ENCODE measurements at regions not wholly inside any gene's neighbourhood (a gene's known extent, or its start where the extent isn't known, plus 50 kb on each side); places are given as distances from the start of the nearest gene placed in this dataset.

DNA sequence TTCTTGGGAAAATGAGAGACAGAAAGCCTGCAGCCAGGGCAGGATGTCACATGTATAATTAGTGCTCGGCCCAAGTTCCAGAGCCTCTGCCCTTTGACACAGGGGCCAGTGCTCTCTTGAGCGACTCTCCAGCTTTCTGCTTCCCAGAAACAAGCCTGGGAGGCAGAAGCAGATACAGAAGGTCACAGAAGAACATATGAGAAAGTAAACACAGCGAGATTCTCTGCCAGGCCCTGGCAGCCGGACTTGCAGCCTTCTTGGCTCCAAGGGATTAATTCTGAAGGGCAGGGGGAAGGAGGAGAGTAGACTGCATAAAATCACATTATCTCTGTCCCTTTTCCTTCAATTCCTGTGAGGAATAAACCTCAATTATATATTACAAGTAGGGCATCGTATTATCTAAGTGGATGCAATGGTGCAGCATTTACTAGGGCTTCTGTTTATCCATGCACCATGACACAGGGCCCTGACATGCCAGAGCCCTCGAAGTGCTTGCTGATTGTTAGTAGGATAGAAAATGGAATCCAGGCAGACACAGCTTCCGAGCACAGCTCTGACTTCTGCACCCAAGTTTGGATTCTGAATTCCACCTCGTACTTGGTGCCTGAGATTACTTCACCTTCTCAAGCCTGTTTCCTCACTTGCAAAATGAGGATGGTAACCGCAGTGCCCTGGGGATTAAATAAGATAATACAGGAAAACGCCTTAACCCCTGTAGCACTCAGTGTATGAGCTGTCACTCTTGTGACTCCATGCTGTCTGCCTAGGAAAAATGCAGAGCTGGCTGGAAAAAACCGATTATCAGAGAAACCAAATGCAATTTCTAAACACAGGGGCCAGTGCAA lies 536.5 kb downstream of the TNS3 start:
- H3K27me3 Mint-ChIP-seq, result peaks cover under 1% of the 10 kb centered on the region
- H3K4me3 Mint-ChIP-seq, result no peak overlapping the region

DNA sequence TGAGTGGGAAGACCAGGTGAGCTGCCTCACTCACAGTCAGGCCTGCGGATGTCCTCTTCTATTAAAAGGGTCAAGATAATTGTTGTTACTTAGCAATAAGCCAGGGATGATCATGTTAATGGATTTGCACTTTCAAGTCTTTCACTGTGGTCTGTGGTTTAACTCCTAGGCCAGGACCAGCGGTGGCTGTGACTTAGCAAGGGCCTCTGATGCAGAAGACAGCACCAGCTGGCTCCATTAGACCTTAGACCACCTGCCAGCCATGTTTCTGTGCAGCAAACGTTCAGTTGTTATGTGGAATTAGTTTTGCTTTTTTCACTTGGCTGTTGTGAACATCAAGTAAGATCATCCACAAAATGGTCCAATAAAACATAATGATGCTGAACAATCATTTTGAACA lies 537.3 kb downstream of the TNS3 start:
- Mint-ChIP-seq H3K9me3 (no peaks in the 10 kb centered on the region), H3K27ac (no peak overlapping the region), H3K4me3 (no peak overlapping the region), H3K36me3 (ENCODE audit: low read depth) (no peaks in the 10 kb centered on the region), H3K4me1 (ENCODE audit: low read depth) (no peaks in the 10 kb centered on the region), H3K27me3 (no peaks in the 10 kb centered on the region)
- intact Hi-C loops (cut with micrococcal nuclease), result no loop called here

More for the DNA sequence above, 536.5 kb downstream of the TNS3 start:
- intact Hi-C loops (cut with micrococcal nuclease), result no loop called here
- no peaks in the 10 kb centered on the region for H3K36me3 Mint-ChIP-seq (ENCODE audit: low read depth)
- H3K27ac Mint-ChIP-seq, result no peak overlapping the region
- no peaks in the 10 kb centered on the region for H3K4me1 Mint-ChIP-seq (ENCODE audit: low read depth)
- H3K9me3 Mint-ChIP-seq, result no peaks in the 10 kb centered on the region

DNA sequence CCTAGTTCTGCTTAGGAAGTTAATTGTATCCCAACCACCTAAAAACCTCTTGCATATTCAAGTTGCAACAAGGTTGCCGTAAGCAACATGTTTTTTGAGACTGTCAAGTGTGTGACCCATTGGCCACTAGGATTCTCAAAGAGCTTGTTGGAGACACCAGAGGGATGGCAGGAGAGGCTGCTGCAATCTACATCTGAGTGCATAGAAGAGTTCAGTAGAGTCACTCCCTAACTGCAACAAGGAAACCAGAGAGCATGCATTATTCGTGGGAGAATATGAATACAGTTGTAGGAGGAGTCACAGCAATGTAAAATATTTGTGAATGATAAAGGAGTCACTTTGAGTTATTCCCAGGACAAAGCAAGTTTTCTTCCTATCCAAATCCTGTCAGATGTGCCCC lies 538.6 kb downstream of the TNS3 start:
- intact Hi-C loops (cut with micrococcal nuclease), result no loop called here
- Mint-ChIP-seq H3K4me1 (ENCODE audit: low read depth) (no peaks in the 10 kb centered on the region), H3K4me3 (no peak overlapping the region), H3K9me3 (no peaks in the 10 kb centered on the region), H3K27ac (no peak overlapping the region), H3K36me3 (ENCODE audit: low read depth) (no peaks in the 10 kb centered on the region), H3K27me3 (no peaks in the 10 kb centered on the region)

DNA sequence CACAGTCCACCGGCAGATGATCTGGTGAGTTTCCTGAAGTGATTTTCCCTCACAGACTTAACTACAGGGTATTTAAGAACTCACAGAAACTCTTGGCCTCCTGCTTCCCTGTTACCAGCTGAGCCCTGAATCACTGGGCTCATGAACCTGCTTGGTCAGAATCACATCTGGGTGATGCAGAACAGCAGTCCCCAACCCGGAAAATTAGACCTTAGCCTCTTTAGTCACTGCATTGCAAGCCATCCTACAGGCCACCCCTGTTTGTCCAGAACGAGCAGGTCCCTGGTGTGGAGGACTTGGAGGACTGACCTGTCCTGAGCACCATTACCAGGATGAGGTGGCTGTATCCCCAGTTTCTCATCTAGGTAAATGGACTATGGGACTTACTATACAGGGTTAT lies 539.2 kb downstream of the TNS3 start:
- Mint-ChIP-seq H3K27ac (no peak overlapping the region), H3K36me3 (ENCODE audit: low read depth) (no peaks in the 10 kb centered on the region), H3K9me3 (no peaks in the 10 kb centered on the region), H3K4me3 (no peak overlapping the region), H3K4me1 (ENCODE audit: low read depth) (no peaks in the 10 kb centered on the region), H3K27me3 (no peaks in the 10 kb centered on the region)
- intact Hi-C loops (cut with micrococcal nuclease), result no loop called here

DNA sequence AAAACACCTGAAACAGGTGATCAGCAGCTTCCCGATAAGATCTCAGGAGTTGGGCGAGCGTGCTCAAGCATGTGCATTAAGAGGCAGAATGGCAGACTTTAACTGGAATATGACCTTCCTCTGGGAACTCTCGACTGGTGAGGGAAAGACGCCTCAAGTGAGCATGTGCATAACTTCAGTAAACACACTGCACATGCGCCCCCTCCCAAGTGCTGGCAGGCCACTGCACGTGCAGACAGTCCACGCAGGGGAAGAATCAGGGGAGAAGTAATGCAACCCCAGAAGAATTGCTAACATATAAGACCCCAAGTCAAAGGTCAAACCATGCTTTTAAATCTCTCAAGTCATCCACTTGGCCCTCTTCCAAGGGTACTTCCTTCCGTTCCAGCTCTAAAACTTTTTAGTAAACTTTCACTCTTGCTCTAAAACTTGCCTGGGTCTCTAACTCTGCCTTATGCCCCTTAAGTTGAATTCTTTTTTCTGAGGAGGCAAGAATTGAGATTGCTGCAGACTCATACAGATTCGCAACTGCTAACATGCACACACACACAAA lies 541.0 kb downstream of the TNS3 start:
- H3K27me3 Mint-ChIP-seq, result no peaks in the 10 kb centered on the region
- H3K9me3 Mint-ChIP-seq, result no peaks in the 10 kb centered on the region
- no peaks in the 10 kb centered on the region for H3K36me3 Mint-ChIP-seq (ENCODE audit: low read depth)
- no peaks in the 10 kb centered on the region for H3K4me1 Mint-ChIP-seq (ENCODE audit: low read depth)
- no peak overlapping the region for H3K4me3 Mint-ChIP-seq
- no peak overlapping the region for H3K27ac Mint-ChIP-seq
- intact Hi-C loops (cut with micrococcal nuclease), result no loop called here

DNA sequence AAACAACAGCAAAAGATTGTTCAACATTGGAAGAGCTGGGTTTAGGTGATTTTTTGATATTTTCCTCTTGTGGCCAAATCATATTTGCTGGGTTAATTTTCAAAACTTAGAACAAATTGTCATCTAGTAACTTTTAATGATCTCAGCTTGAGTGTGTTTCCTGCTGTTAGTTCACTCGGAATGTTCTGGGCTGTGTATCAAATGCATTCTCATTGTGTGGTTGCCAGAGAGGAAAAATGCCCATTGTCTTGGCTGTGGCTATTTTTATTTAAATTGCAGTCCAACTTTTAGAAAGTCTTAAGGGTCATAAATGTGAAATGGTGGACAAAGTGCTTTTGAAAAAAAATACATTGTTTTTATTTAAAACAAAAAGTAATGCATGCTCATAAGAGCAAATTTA lies 542.0 kb downstream of the TNS3 start:
- no peak overlapping the region for H3K27ac Mint-ChIP-seq
- H3K36me3 Mint-ChIP-seq (ENCODE audit: low read depth), result no peaks in the 10 kb centered on the region
- intact Hi-C loops (cut with micrococcal nuclease), result no loop called here
- no peak overlapping the region for H3K4me3 Mint-ChIP-seq
- no peaks in the 10 kb centered on the region for H3K9me3 Mint-ChIP-seq
- no peaks in the 10 kb centered on the region for H3K4me1 Mint-ChIP-seq (ENCODE audit: low read depth)
- H3K27me3 Mint-ChIP-seq, result no peaks in the 10 kb centered on the region

DNA sequence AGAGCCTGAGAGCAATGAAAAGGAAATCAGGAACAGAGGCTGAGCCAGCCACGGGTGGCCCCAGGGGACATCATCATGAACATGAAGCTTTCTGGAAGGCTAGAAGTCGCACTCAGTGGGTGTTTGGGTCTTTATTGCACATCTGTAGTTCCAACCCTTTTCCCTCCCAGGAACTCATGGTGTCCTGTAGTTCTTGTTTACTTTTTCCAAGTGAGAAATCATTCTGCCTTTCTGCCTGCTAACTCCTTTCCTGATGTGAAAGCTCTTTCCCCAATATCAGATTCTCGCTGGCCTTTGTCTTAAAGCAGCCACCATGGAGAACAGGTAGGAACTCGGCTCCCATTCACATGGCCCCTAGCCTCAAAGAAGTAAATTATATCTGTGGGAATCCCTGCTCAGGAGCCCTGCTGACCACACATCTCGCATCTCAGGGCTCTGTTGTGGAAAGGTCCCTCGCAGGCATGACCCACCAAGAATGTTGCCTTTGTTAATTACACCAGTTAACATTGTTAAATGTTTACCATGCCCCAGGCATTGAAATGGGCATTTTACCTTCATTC lies 542.7 kb downstream of the TNS3 start:
- Mint-ChIP-seq H3K4me3 (no peak overlapping the region), H3K27ac (no peak overlapping the region), H3K36me3 (ENCODE audit: low read depth) (no peaks in the 10 kb centered on the region), H3K4me1 (ENCODE audit: low read depth) (no peaks in the 10 kb centered on the region), H3K9me3 (no peaks in the 10 kb centered on the region), H3K27me3 (no peaks in the 10 kb centered on the region)
- intact Hi-C loops (cut with micrococcal nuclease), result no loop called here

DNA sequence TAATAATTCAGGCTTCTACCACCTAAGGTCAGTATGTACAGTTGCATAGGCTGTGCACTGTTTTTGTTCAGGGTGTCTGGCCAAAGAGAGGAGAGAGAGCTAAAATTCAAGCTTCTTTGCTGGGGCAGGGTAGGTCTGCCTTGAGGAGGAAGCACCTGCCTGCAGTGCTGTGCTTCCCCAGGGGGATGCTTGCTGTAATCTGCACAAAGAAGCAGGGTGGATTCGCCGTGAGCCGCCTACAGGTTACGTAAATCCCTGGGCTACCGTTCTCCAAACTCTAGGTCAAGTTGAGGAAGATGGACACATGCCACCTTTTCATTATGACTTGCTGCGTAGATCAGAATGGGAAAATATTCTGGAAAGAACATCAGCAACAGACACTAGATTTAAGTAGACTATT lies 543.3 kb downstream of the TNS3 start:
- Mint-ChIP-seq H3K27ac (no peak overlapping the region), H3K9me3 (no peaks in the 10 kb centered on the region), H3K4me1 (ENCODE audit: low read depth) (no peaks in the 10 kb centered on the region), H3K36me3 (ENCODE audit: low read depth) (no peaks in the 10 kb centered on the region), H3K4me3 (no peak overlapping the region), H3K27me3 (no peaks in the 10 kb centered on the region)
- intact Hi-C loops (cut with micrococcal nuclease), result no loop called here

DNA sequence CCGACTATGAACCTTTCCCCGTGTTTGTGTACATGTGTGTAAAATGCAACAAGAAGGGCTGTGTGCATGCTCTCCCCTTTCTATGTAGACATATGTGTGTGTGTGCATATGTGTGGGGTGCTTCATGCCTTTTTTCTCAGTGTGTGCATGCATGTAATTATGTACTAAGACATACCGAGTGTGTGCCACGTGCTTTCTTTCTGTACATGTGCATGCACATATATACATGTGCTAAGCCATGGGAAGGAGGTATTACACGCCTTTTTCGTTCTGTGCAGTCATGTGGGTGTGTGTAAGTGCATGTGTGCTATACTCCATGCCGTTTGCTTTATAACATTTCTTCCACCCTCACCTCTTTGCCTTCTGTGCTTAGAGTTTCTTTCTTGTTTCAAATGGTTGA lies 544.3 kb downstream of the TNS3 start:
- Mint-ChIP-seq H3K27me3 (no peaks in the 10 kb centered on the region), H3K36me3 (ENCODE audit: low read depth) (no peaks in the 10 kb centered on the region), H3K4me3 (no peak overlapping the region), H3K9me3 (no peaks in the 10 kb centered on the region), H3K4me1 (ENCODE audit: low read depth) (no peaks in the 10 kb centered on the region), H3K27ac (no peak overlapping the region)
- intact Hi-C loops (cut with micrococcal nuclease), result no loop called here

DNA sequence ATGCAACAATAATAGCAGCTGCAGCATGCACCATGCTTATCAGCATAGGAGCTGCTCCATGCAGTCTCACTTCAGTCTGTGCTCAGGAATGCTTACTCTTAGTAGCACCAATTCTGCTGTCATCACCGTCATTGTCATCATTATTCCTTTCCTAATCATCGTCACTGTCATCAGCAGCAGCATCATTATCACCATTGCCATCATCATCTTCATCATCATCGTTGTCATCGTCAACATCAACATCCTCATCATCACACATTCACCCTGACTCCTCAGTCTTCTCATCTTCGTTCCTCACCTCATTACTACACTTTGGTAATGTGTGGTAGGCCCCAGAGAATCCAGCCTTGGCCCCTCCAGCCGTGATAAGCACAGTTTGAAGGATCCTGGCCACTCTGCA lies 545.0 kb downstream of the TNS3 start:
- Mint-ChIP-seq H3K9me3 (no peaks in the 10 kb centered on the region), H3K27me3 (no peaks in the 10 kb centered on the region), H3K4me1 (ENCODE audit: low read depth) (no peaks in the 10 kb centered on the region), H3K4me3 (no peak overlapping the region), H3K36me3 (ENCODE audit: low read depth) (no peaks in the 10 kb centered on the region), H3K27ac (no peak overlapping the region)
- intact Hi-C loops (cut with micrococcal nuclease), result no loop called here

DNA sequence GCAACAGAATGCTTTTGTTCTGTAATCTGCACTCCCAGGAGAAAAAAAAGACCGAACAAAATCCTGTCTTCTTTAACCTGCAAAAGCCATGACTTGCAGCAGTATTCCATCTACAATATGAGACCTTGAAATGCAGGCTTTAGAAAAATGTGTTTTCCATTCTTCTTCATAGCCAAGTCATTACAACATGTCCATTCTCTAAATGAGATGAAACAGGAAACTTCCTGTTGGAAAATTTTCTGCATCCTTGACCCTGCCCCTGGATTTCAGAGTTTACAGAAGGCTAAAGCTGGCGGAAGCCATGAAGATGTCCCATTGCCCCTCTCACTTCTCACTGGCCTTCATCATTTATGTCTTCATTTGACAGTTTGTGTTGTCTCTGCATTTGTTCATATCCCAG lies 546.4 kb downstream of the TNS3 start:
- intact Hi-C loops (cut with micrococcal nuclease), result no loop called here
- no peaks in the 10 kb centered on the region for H3K4me1 Mint-ChIP-seq (ENCODE audit: low read depth)
- H3K4me3 Mint-ChIP-seq, result no peak overlapping the region
- no peaks in the 10 kb centered on the region for H3K27me3 Mint-ChIP-seq
- no peaks in the 10 kb centered on the region for H3K9me3 Mint-ChIP-seq
- no peaks in the 10 kb centered on the region for H3K36me3 Mint-ChIP-seq (ENCODE audit: low read depth)
- no peak overlapping the region for H3K27ac Mint-ChIP-seq

DNA sequence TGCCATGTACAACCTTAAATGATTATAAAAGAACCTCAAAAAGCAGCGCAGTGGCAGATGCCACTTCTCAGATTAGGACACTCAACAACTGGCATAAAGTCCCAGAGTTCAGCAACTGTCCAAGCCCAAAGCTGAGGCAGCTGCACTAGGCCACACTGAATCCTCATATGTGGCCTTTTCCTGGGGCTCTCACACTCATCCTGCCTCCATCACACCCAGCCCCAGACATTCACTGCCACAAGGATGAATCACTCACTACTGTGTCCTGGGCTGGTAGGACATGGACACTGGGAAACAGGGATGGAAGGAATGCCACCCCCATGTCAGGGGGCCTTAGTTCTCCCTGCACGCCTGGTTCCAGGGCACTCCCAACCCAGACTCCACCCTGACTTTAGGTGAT lies 547.7 kb downstream of the TNS3 start:
- H3K4me3 Mint-ChIP-seq, result no peak overlapping the region
- H3K27ac Mint-ChIP-seq, result no peak overlapping the region
- no peaks in the 10 kb centered on the region for H3K27me3 Mint-ChIP-seq
- no peaks in the 10 kb centered on the region for H3K36me3 Mint-ChIP-seq (ENCODE audit: low read depth)
- no peaks in the 10 kb centered on the region for H3K9me3 Mint-ChIP-seq
- H3K4me1 Mint-ChIP-seq (ENCODE audit: low read depth), result no peaks in the 10 kb centered on the region
- intact Hi-C loops (cut with micrococcal nuclease), result no loop called here

DNA sequence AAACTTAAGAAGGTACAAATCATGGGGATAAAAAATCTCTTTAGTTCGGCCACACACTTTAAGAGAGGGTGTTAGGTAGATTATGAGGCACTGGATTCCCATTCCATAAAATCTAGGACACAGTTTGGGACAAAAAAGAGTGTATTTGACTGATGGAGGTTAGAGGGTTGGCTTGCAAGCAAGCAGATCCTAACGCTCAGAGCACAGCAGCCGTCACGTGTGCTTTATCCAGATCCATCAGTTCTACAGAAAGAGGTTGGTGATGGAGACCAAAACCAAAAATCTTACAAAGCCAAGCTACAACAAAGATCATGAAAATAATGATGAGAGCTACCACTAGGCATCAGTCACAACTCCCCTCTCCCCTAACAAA lies 549.4 kb downstream of the TNS3 start:
- intact Hi-C loops (cut with micrococcal nuclease), result no loop called here
- Mint-ChIP-seq H3K36me3 (ENCODE audit: low read depth) (no peaks in the 10 kb centered on the region), H3K4me3 (no peak overlapping the region), H3K9me3 (no peaks in the 10 kb centered on the region), H3K27me3 (no peaks in the 10 kb centered on the region), H3K27ac (no peak overlapping the region), H3K4me1 (ENCODE audit: low read depth) (no peaks in the 10 kb centered on the region)

DNA sequence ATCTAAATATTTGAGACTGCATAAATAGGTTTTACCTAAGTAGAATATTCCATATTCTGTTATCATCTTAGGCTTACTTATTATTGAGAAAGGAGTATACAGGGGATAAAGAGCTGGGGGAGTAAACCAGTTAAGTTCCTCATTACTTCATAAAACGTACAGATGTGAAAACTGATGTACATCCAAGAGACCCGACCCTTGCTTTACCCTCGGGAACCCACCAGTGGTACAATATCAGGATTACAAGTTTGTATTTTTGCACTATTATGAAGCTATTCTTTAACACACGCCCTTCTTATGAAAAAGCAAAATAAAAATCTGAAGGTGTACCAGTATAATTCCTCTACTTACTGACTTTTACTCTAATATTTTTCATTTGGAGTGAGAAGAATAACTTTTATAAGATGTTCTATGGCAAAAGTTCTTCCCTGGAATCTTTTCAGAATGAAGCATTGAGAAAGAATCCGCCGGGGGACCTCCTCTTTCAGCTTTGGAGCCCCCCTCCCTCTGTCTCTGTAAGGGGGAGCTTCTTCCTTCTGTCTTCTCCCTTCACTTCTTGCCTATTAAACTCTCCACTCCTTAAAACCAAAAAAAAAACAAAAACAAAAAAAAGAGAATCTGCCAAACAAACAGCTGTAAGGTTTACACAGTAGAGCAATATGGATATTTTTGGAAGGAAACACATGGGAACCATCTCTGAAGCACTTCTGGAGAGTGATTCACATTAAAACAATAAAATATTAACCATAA lies 550.0 kb downstream of the TNS3 start:
- Mint-ChIP-seq H3K4me3 (no peak overlapping the region), H3K27ac (no peak overlapping the region), H3K4me1 (ENCODE audit: low read depth) (no peaks in the 10 kb centered on the region), H3K9me3 (no peaks in the 10 kb centered on the region), H3K36me3 (ENCODE audit: low read depth) (no peaks in the 10 kb centered on the region), H3K27me3 (no peaks in the 10 kb centered on the region)
- intact Hi-C loops (cut with micrococcal nuclease), result no loop called here
